Lung (tissue), 11 donors: ENCODE measurements at regions not wholly inside any gene's neighbourhood (a gene's known extent, or its start where the extent isn't known, plus 50 kb on each side); places are given as distances from the start of the nearest gene placed in this dataset.

Source experiments
- ATAC-seq: fragments of 200-7000 bp; cut with Tn5 transposase; one replicate; pipeline ENCODE4 v1.9.1; 2020; ENCODE audit warnings: moderate number of reproducible peaks; ENCODE audit not compliant: insufficient read depth, low FRiP score
- DNase-seq, 3 donors: peaks; one replicate each; pipeline ENCODE4 v3.0.0-alpha.2; 2013 to 2017
- H3K27ac ChIP-seq, 2 donors: one replicate each; pipeline ENCODE4 v1.5.1; 2013; ENCODE audit warnings: mild to moderate bottlenecking in 2 of 2, moderate library complexity in 2 of 2, control low read depth in 1 of 2, inconsistent platforms in 1 of 2, low read depth in 1 of 2, low read length in 1 of 2
- H3K27me3 ChIP-seq, 3 donors: one replicate each; pipeline ENCODE4 v1.5.1; 2013; ENCODE audit warnings: low read length in 2 of 3; ENCODE audit not compliant: control insufficient read depth in 3 of 3, insufficient read depth in 3 of 3
- H3K36me3 ChIP-seq, 4 donors: one replicate each; pipeline ENCODE4 v1.5.1; 2013; ENCODE audit warnings: low read length in 4 of 4, mild to moderate bottlenecking in 1 of 4, moderate library complexity in 1 of 4; ENCODE audit not compliant: control insufficient read depth in 4 of 4, insufficient read depth in 4 of 4
- H3K4me1 ChIP-seq, 5 donors: one replicate each; pipeline ENCODE4 v1.5.1; 2013; ENCODE audit warnings: low read length in 5 of 5, mild to moderate bottlenecking in 2 of 5, moderate library complexity in 1 of 5; ENCODE audit not compliant: control insufficient read depth in 5 of 5, insufficient read depth in 5 of 5
- H3K4me3 ChIP-seq: one replicate; pipeline ENCODE4 v1.5.1; 2013; ENCODE audit warnings: mild to moderate bottlenecking, control low read depth, moderate library complexity
- H3K9ac ChIP-seq, 2 donors: one replicate each; pipeline ENCODE4 v1.5.1; 2013; ENCODE audit warnings: low read length in 2 of 2, control low read depth in 1 of 2; ENCODE audit not compliant: insufficient read depth in 1 of 2
- H3K9me3 ChIP-seq, 4 donors: one replicate each; pipeline ENCODE4 v1.5.1; 2013; ENCODE audit warnings: low read length in 3 of 4, mild to moderate bottlenecking in 1 of 4, moderate library complexity in 1 of 4; ENCODE audit not compliant: control insufficient read depth in 4 of 4, insufficient read depth in 3 of 4
- CTCF ChIP-seq: IDR thresholded peaks from 2 replicates; pipeline ENCODE4 v1.5.1; 2012; ENCODE audit warnings: mild to moderate bottlenecking; ENCODE audit errors: control extremely low read depth, extremely low read depth
- WGBS, 2 donors: extraction: QIAGEN DNeasy Blood & Tissue Kit; methylation state at CpG; one replicate each; pipeline ENCODE4 v1.1.7; 2013; 5-methylcytosine and 5-hydroxymethylcytosine counted together
- donor health status: control.
- donor health status: control.
- donor health status: Bipolar disorder and iron deficiency.
- donor health status: healthy.
- donor health status: DM: yes; HTN: yes; CAD: no.

- Histone ChIP-seq H3K9ac (no peak overlapping the region), H3K9me3 (no peaks in the 10 kb centered on the region), H3K4me3 (no peak overlapping the region), H3K36me3 (no peaks in the 10 kb centered on the region), H3K4me1 (no peaks in the 10 kb centered on the region), H3K27ac (no peak overlapping the region), H3K27me3 (peaks cover 0 to 2% (median 0%) of the 10 kb centered on the region in 3 donors)
- WGBS, 2 donors: 70 to 77% methylated on average over 3 of the region's 3 CpGs
- ATAC-seq (no peak), DNase-seq (no peak)
- TF ChIP-seq CTCF: no peak
These were observed 188.1 kb upstream of the MPHOSPH6 start for GRCh38 chr16:82358161-82358560.

DNA sequence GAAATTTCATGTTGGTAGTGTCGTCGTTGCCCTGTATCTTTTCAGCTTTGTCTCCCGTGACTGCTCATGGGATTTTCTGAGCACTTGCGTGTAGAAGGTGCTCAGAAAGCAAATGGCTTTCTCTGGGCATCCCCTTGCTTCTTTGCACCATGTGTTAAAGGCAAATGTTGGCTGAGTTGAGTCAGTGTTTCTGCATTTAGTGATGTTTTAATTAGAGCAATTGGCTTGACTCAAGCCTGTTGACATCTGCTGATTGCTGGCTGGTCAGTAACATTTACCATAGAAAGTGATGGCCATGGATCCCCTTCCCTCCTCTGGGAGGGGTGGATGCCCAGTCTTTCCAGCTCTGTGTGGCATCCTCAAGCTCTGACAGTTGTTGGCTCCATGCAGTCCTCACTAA is 187.2 kb upstream of the MPHOSPH6 start:
- Histone ChIP-seq H3K4me3 (no peak overlapping the region), H3K4me1 (no peaks in the 10 kb centered on the region), H3K9ac (no peak overlapping the region), H3K27ac (no peak overlapping the region), H3K9me3 (no peaks in the 10 kb centered on the region), H3K36me3 (no peaks in the 10 kb centered on the region), H3K27me3 (peaks cover 0 to 2% (median 0%) of the 10 kb centered on the region in 3 donors)
- no peak for DNase-seq
- 88 to 95% methylated on average over 4 of the region's 4 CpGs for WGBS, 2 donors
- no peak for TF ChIP-seq CTCF
- no peak for ATAC-seq

DNA sequence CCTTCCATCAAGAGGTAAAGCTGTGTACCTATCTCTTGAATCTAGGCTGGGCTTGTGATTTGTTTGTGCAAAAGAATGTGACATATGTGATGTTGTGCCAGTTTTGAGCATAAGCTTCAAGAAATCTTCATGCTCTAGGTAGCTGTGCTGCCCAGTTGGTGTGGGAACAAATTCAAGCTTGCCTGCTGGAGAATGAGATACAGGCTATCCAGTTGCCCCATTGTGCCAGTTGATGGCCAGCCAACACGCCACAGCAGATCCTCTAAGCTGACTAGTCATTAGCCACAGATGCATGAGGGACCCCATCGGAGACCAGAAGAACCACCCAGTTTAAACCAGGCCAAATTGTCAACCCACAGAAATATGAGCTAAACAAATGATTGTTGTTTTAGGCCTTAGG is 180.5 kb upstream of the MPHOSPH6 start:
- WGBS, 2 donors: 66 to 95% methylated on average over 2 of the region's 2 CpGs
- ATAC-seq: no peak

More for the DNA sequence above, 180.5 kb upstream of the MPHOSPH6 start:
- Histone ChIP-seq H3K4me3 (no peak overlapping the region), H3K27me3 (no peaks in the 10 kb centered on the region), H3K9me3 (no peaks in the 10 kb centered on the region), H3K4me1 (no peaks in the 10 kb centered on the region), H3K9ac (no peak overlapping the region), H3K36me3 (no peaks in the 10 kb centered on the region), H3K27ac (no peak overlapping the region)
- DNase-seq: no peak
- no peak for TF ChIP-seq CTCF
